ENCODE measurements at regions not wholly inside any gene's neighbourhood (a gene's known extent, or its start where the extent isn't known, plus 50 kb on each side); places are given as distances from the start of the nearest gene placed in this dataset.
"Not testable (repeated sequence)": the region's sequence is repeated elsewhere in the genome, so short reads cannot be mapped to it uniquely, and the experiment has no call there.

- TF ChIP-seq CTCF (IDR thresholded peaks at IDR 0.05; ENCODE audit: insufficient read depth, low read depth, low read length) = no peak
- DNase-seq (ENCODE audit: low read depth) = no peak
- no peak overlapping the region for H3K4me3 ChIP-seq (ENCODE audit: low read depth, low read length)
Measured at GRCh38 chr15:55074431-55074830, 122.3 kb downstream of the RSL24D1 start.

- DNase-seq (ENCODE audit: low read depth); H3K4me3 ChIP-seq (ENCODE audit: low read depth, low read length): not testable (repeated sequence)
Measured at GRCh38 chr15:55063970-55064369, 132.8 kb downstream of the RSL24D1 start.

- no peak overlapping the region for H3K4me3 ChIP-seq (ENCODE audit: low read depth, low read length)
- no peak for TF ChIP-seq CTCF (IDR thresholded peaks at IDR 0.05; ENCODE audit: insufficient read depth, low read depth, low read length)
- no peak for DNase-seq (ENCODE audit: low read depth)
Measured at GRCh38 chr15:55060836-55061235, 135.9 kb downstream of the RSL24D1 start.

GRCh38 chr15:55056500-55056899 lies 140.2 kb downstream of the RSL24D1 start:
- TF ChIP-seq CTCF (IDR thresholded peaks at IDR 0.05; ENCODE audit: insufficient read depth, low read depth, low read length) = no peak
- no peak overlapping the region for H3K4me3 ChIP-seq (ENCODE audit: low read depth, low read length)
- DNase-seq (ENCODE audit: low read depth) = no peak

GRCh38 chr15:55044162-55044561 lies 152.6 kb downstream of the RSL24D1 start:
- TF ChIP-seq CTCF (IDR thresholded peaks at IDR 0.05; ENCODE audit: insufficient read depth, low read depth, low read length) = no peak
- H3K4me3 ChIP-seq (ENCODE audit: low read depth, low read length) = no peak overlapping the region
- no peak for DNase-seq (ENCODE audit: low read depth)

GRCh38 chr15:55037071-55037470 lies 159.7 kb downstream of the RSL24D1 start:
- H3K4me3 ChIP-seq (ENCODE audit: low read depth, low read length) = no peak overlapping the region
- no peak for DNase-seq (ENCODE audit: low read depth)

GRCh38 chr15:55035749-55036148 lies 161.0 kb downstream of the RSL24D1 start:
- TF ChIP-seq CTCF (IDR thresholded peaks at IDR 0.05; ENCODE audit: insufficient read depth, low read depth, low read length) = no peak
- DNase-seq (ENCODE audit: low read depth) = no peak
- H3K4me3 ChIP-seq (ENCODE audit: low read depth, low read length) = no peak overlapping the region

More at GRCh38 chr15:55037071-55037470, 159.7 kb downstream of the RSL24D1 start:
- no peak for TF ChIP-seq CTCF (IDR thresholded peaks at IDR 0.05; ENCODE audit: insufficient read depth, low read depth, low read length)

Measured in fibroblast of villous mesenchyme (primary cell).